H54 (cell line): ENCODE measurements at regions not wholly inside any gene's neighbourhood (a gene's known extent, or its start where the extent isn't known, plus 50 kb on each side); places are given as distances from the start of the nearest gene placed in this dataset.
A peak's percentile ranks its signal among the peaks of the same experiment; 100 is the strongest.

ENCODE experiments used
- DNase-seq: peaks from one replicate; pipeline ENCODE4 v3.0.0; 2011; ENCODE audit warnings: low spot score, mixed read lengths; ENCODE audit not compliant: insufficient read length
- FAIRE-seq: peaks from 3 replicates; lab custom pipeline; 2011; peaks lifted over from hg19 to GRCh38; lab: Jason Lieb, UNC
- POLR2A ChIP-seq: IDR thresholded peaks from 2 replicates; pipeline ENCODE4 v1.6.1; 2011; ENCODE audit warnings: low read depth, mild to moderate bottlenecking, low read length

GRCh38 chr12:69085852-69086251 is 152.9 kb upstream of the CPM start:
- no peak for DNase-seq
- no peak for TF ChIP-seq POLR2A
- FAIRE-seq = no peak

GRCh38 chr12:69087986-69088385 is 151.4 kb upstream of the CPSF6 start:
- no peak for TF ChIP-seq POLR2A
- FAIRE-seq = no peak
- no peak for DNase-seq

- FAIRE-seq = no peak
- no peak for DNase-seq
- TF ChIP-seq POLR2A = no peak
These were observed 148.6 kb upstream of the CPSF6 start for GRCh38 chr12:69090722-69091121.

- no peak for TF ChIP-seq POLR2A
- no peak for FAIRE-seq
- DNase-seq = no peak
These were observed 147.8 kb upstream of the CPSF6 start for GRCh38 chr12:69091442-69092017.

- no peak for TF ChIP-seq POLR2A
- no peak for FAIRE-seq
These were observed 147.2 kb upstream of the CPSF6 start for GRCh38 chr12:69092137-69092536.

GRCh38 chr12:69094606-69095216 is 144.7 kb upstream of the CPSF6 start:
- TF ChIP-seq POLR2A = no peak
- no peak for FAIRE-seq

More at GRCh38 chr12:69092137-69092536, 147.2 kb upstream of the CPSF6 start:
- DNase-seq = no peak

GRCh38 chr12:69095765-69096477 is 143.4 kb upstream of the CPSF6 start:
- no peak for DNase-seq
- no peak for FAIRE-seq
- TF ChIP-seq POLR2A = no peak

More at GRCh38 chr12:69094606-69095216, 144.7 kb upstream of the CPSF6 start:
- DNase-seq = no peak

- DNase-seq (no peak), FAIRE-seq (no peak)
- no peak for TF ChIP-seq POLR2A
These were observed 142.6 kb upstream of the CPSF6 start for GRCh38 chr12:69096669-69097335.

GRCh38 chr12:69097619-69098368 is 141.6 kb upstream of the CPSF6 start:
- peak; percentile 60 for FAIRE-seq
- TF ChIP-seq POLR2A = no peak
- DNase-seq = peak; percentile 7

- DNase-seq (no peak), FAIRE-seq (no peak)
- no peak for TF ChIP-seq POLR2A
These were observed 140.1 kb upstream of the CPSF6 start for GRCh38 chr12:69099201-69099837.

- FAIRE-seq = no peak
These were observed 137.9 kb upstream of the CPSF6 start for GRCh38 chr12:69101505-69101904.

GRCh38 chr12:69102856-69103255 is 136.5 kb upstream of the CPSF6 start:
- TF ChIP-seq POLR2A = no peak
- DNase-seq (no peak), FAIRE-seq (no peak)

More at GRCh38 chr12:69101505-69101904, 137.9 kb upstream of the CPSF6 start:
- no peak for DNase-seq
- no peak for TF ChIP-seq POLR2A
